ENCODE measurements at regions not wholly inside any gene's neighbourhood (a gene's known extent, or its start where the extent isn't known, plus 50 kb on each side); places are given as distances from the start of the nearest gene placed in this dataset.

- CTCF ChIA-PET, result no interaction called here
- H3K4me1 Mint-ChIP-seq (ENCODE audit: low read depth), result no peaks in the 10 kb centered on the region
- H3K27ac Mint-ChIP-seq, result no peak overlapping the region
- H3K9me3 Mint-ChIP-seq, result no peaks in the 10 kb centered on the region
- DNase-seq, result no peak
- H3K4me3 Mint-ChIP-seq, result no peak overlapping the region
- H3K27me3 Mint-ChIP-seq (ENCODE audit: low read depth), result no peaks in the 10 kb centered on the region
- no peaks in the 10 kb centered on the region for H3K36me3 Mint-ChIP-seq (ENCODE audit: low read depth)
- intact Hi-C loops (cut with micrococcal nuclease), result no loop called here
These were observed 229.3 kb upstream of the ZSWIM2 start for GRCh38 chr2:187078297-187078696.

GRCh38 chr2:187075671-187076070 lies 226.7 kb upstream of the ZSWIM2 start:
- no peaks in the 10 kb centered on the region for H3K36me3 Mint-ChIP-seq (ENCODE audit: low read depth)
- CTCF ChIA-PET, result no interaction called here
- H3K27ac Mint-ChIP-seq, result no peak overlapping the region
- H3K9me3 Mint-ChIP-seq, result no peaks in the 10 kb centered on the region
- DNase-seq, result no peak
- intact Hi-C loops (cut with micrococcal nuclease), result no loop called here
- no peaks in the 10 kb centered on the region for H3K4me1 Mint-ChIP-seq (ENCODE audit: low read depth)
- H3K27me3 Mint-ChIP-seq (ENCODE audit: low read depth), result no peaks in the 10 kb centered on the region
- H3K4me3 Mint-ChIP-seq, result no peak overlapping the region

- H3K4me1 Mint-ChIP-seq (ENCODE audit: low read depth), result no peaks in the 10 kb centered on the region
- no peak for DNase-seq
- no peak overlapping the region for H3K4me3 Mint-ChIP-seq
- H3K27ac Mint-ChIP-seq, result no peak overlapping the region
- no peaks in the 10 kb centered on the region for H3K27me3 Mint-ChIP-seq (ENCODE audit: low read depth)
- no peaks in the 10 kb centered on the region for H3K36me3 Mint-ChIP-seq (ENCODE audit: low read depth)
- CTCF ChIA-PET, result no interaction called here
- no peaks in the 10 kb centered on the region for H3K9me3 Mint-ChIP-seq
- intact Hi-C loops (cut with micrococcal nuclease), result no loop called here
These were observed 226.2 kb upstream of the ZSWIM2 start for GRCh38 chr2:187075199-187075635.

- Mint-ChIP-seq H3K27ac (no peak overlapping the region), H3K4me3 (no peak overlapping the region), H3K9me3 (no peaks in the 10 kb centered on the region), H3K27me3 (ENCODE audit: low read depth) (no peaks in the 10 kb centered on the region), H3K36me3 (ENCODE audit: low read depth) (no peaks in the 10 kb centered on the region), H3K4me1 (ENCODE audit: low read depth) (no peaks in the 10 kb centered on the region)
- CTCF ChIA-PET, result no interaction called here
- intact Hi-C loops (cut with micrococcal nuclease), result no loop called here
- DNase-seq, result no peak
These were observed 209.2 kb upstream of the ZSWIM2 start for GRCh38 chr2:187058198-187058597.

GRCh38 chr2:187057466-187057865 lies 208.5 kb upstream of the ZSWIM2 start:
- H3K4me3 Mint-ChIP-seq, result no peak overlapping the region
- CTCF ChIA-PET, result no interaction called here
- no peaks in the 10 kb centered on the region for H3K4me1 Mint-ChIP-seq (ENCODE audit: low read depth)
- H3K36me3 Mint-ChIP-seq (ENCODE audit: low read depth), result no peaks in the 10 kb centered on the region
- intact Hi-C loops (cut with micrococcal nuclease), result no loop called here
- H3K27me3 Mint-ChIP-seq (ENCODE audit: low read depth), result no peaks in the 10 kb centered on the region
- DNase-seq, result no peak
- H3K27ac Mint-ChIP-seq, result no peak overlapping the region
- H3K9me3 Mint-ChIP-seq, result no peaks in the 10 kb centered on the region

GRCh38 chr2:187056416-187057334 lies 207.7 kb upstream of the ZSWIM2 start:
- no peak for DNase-seq
- intact Hi-C loops (cut with micrococcal nuclease), result no loop called here
- Mint-ChIP-seq H3K4me1 (ENCODE audit: low read depth) (no peaks in the 10 kb centered on the region), H3K4me3 (no peak overlapping the region), H3K9me3 (peaks cover 2% of the 10 kb centered on the region), H3K27me3 (ENCODE audit: low read depth) (no peaks in the 10 kb centered on the region), H3K36me3 (ENCODE audit: low read depth) (no peaks in the 10 kb centered on the region), H3K27ac (no peak overlapping the region)
- CTCF ChIA-PET, result interaction anchor here (1.6 kb wide), 1 partner anchor 12 kb away, joined by 4 read pairs; no protein-coding TSS in a partner anchor

GRCh38 chr2:187055463-187055862 lies 206.5 kb upstream of the ZSWIM2 start:
- H3K9me3 Mint-ChIP-seq, result peaks cover 6% of the 10 kb centered on the region
- no peaks in the 10 kb centered on the region for H3K36me3 Mint-ChIP-seq (ENCODE audit: low read depth)
- no peaks in the 10 kb centered on the region for H3K27me3 Mint-ChIP-seq (ENCODE audit: low read depth)
- H3K27ac Mint-ChIP-seq, result no peak overlapping the region
- no peak for DNase-seq
- intact Hi-C loops (cut with micrococcal nuclease), result no loop called here
- no peak overlapping the region for H3K4me3 Mint-ChIP-seq
- CTCF ChIA-PET, result interaction anchor here (1.6 kb wide), 1 partner anchor 13 kb away, joined by 4 read pairs; no protein-coding TSS in a partner anchor
- no peaks in the 10 kb centered on the region for H3K4me1 Mint-ChIP-seq (ENCODE audit: low read depth)

GRCh38 chr2:187054501-187055319 lies 205.7 kb upstream of the ZSWIM2 start:
- no peak overlapping the region for H3K4me3 Mint-ChIP-seq
- H3K4me1 Mint-ChIP-seq (ENCODE audit: low read depth), result no peaks in the 10 kb centered on the region
- no peak overlapping the region for H3K27ac Mint-ChIP-seq
- H3K36me3 Mint-ChIP-seq (ENCODE audit: low read depth), result no peaks in the 10 kb centered on the region
- intact Hi-C loops (cut with micrococcal nuclease), result no loop called here
- no peaks in the 10 kb centered on the region for H3K27me3 Mint-ChIP-seq (ENCODE audit: low read depth)
- peaks cover 6% of the 10 kb centered on the region for H3K9me3 Mint-ChIP-seq
- CTCF ChIA-PET, result no interaction called here
- DNase-seq, result no peak

GRCh38 chr2:187051350-187051749 lies 202.4 kb upstream of the ZSWIM2 start:
- Mint-ChIP-seq H3K9me3 (peaks cover 9% of the 10 kb centered on the region), H3K27ac (no peak overlapping the region), H3K4me1 (ENCODE audit: low read depth) (no peaks in the 10 kb centered on the region), H3K36me3 (ENCODE audit: low read depth) (no peaks in the 10 kb centered on the region), H3K27me3 (ENCODE audit: low read depth) (no peaks in the 10 kb centered on the region), H3K4me3 (no peak overlapping the region)
- CTCF ChIA-PET, result no interaction called here
- no peak for DNase-seq
- intact Hi-C loops (cut with micrococcal nuclease), result no loop called here

- H3K27me3 Mint-ChIP-seq (ENCODE audit: low read depth), result no peaks in the 10 kb centered on the region
- intact Hi-C loops (cut with micrococcal nuclease), result no loop called here
These were observed 201.5 kb upstream of the ZSWIM2 start for GRCh38 chr2:187050409-187050998.

GRCh38 chr2:187037310-187037709 lies 188.3 kb upstream of the ZSWIM2 start:
- Mint-ChIP-seq H3K36me3 (ENCODE audit: low read depth) (no peaks in the 10 kb centered on the region), H3K4me3 (no peak overlapping the region), H3K9me3 (no peaks in the 10 kb centered on the region), H3K4me1 (ENCODE audit: low read depth) (no peaks in the 10 kb centered on the region), H3K27me3 (ENCODE audit: low read depth) (no peaks in the 10 kb centered on the region), H3K27ac (no peak overlapping the region)
- CTCF ChIA-PET, result no interaction called here
- DNase-seq, result no peak
- intact Hi-C loops (cut with micrococcal nuclease), result no loop called here

More at GRCh38 chr2:187050409-187050998, 201.5 kb upstream of the ZSWIM2 start:
- no peak for DNase-seq
- no peaks in the 10 kb centered on the region for H3K4me1 Mint-ChIP-seq (ENCODE audit: low read depth)
- CTCF ChIA-PET, result no interaction called here
- no peak overlapping the region for H3K27ac Mint-ChIP-seq
- no peak overlapping the region for H3K4me3 Mint-ChIP-seq
- H3K36me3 Mint-ChIP-seq (ENCODE audit: low read depth), result no peaks in the 10 kb centered on the region
- H3K9me3 Mint-ChIP-seq, result peaks cover 9% of the 10 kb centered on the region

GRCh38 chr2:187034434-187034833 lies 185.5 kb upstream of the ZSWIM2 start:
- no peaks in the 10 kb centered on the region for H3K27me3 Mint-ChIP-seq (ENCODE audit: low read depth)
- no peak overlapping the region for H3K4me3 Mint-ChIP-seq
- no peak for DNase-seq
- no peaks in the 10 kb centered on the region for H3K36me3 Mint-ChIP-seq (ENCODE audit: low read depth)
- H3K4me1 Mint-ChIP-seq (ENCODE audit: low read depth), result no peaks in the 10 kb centered on the region
- CTCF ChIA-PET, result no interaction called here
- H3K27ac Mint-ChIP-seq, result no peak overlapping the region
- intact Hi-C loops (cut with micrococcal nuclease), result no loop called here
- H3K9me3 Mint-ChIP-seq, result no peaks in the 10 kb centered on the region

Data from activated naive CD4-positive, alpha-beta T cell treated with anti-CD3 and anti-CD28 coated beads for 36 hours (primary cell).